Endodermal cell (in vitro differentiated cells): ENCODE measurements at regions not wholly inside any gene's neighbourhood (a gene's known extent, or its start where the extent isn't known, plus 50 kb on each side); places are given as distances from the start of the nearest gene placed in this dataset.

Source experiments
- DNase-seq: peaks from one replicate; pipeline ENCODE4 v3.0.0-alpha.2; 2017
- H3K27ac ChIP-seq: 2 replicates; pipeline ENCODE4 v1.5.1; 2013; ENCODE audit warnings: mild to moderate bottlenecking, low read depth, low read length, moderate library complexity
- H3K27me3 ChIP-seq: 2 replicates; pipeline ENCODE4 v1.6.1; 2013; ENCODE audit warnings: mild to moderate bottlenecking, low read length, moderate library complexity; ENCODE audit not compliant: insufficient read depth, control insufficient read depth, poor library complexity, severe bottlenecking
- H3K36me3 ChIP-seq: 2 replicates; pipeline ENCODE4 v1.7.0; 2013; ENCODE audit warnings: mild to moderate bottlenecking, low read length, moderate library complexity; ENCODE audit not compliant: control insufficient read depth, insufficient read depth
- H3K4me1 ChIP-seq: one replicate; pipeline ENCODE4 v1.7.0; 2013; ENCODE audit warnings: low read length; ENCODE audit not compliant: control insufficient read depth, insufficient read depth
- H3K4me3 ChIP-seq: 2 replicates; pipeline ENCODE4 v1.5.1; 2013; ENCODE audit warnings: mild to moderate bottlenecking, low read length, moderate library complexity
- H3K9ac ChIP-seq: 2 replicates; pipeline ENCODE4 v1.6.1; 2013; ENCODE audit warnings: mild to moderate bottlenecking, low read length, moderate library complexity; ENCODE audit not compliant: poor library complexity, severe bottlenecking; ENCODE audit errors: extremely low read depth
- H3K9me3 ChIP-seq: 2 replicates; pipeline ENCODE4 v1.6.1; 2013; ENCODE audit warnings: mild to moderate bottlenecking, low read length, moderate library complexity; ENCODE audit not compliant: control insufficient read depth
- H3K27ac Mint-ChIP-seq: 2 replicates; pipeline ENCODE4 v1.8.0; 2020; ENCODE audit warnings: mixed read lengths
- H3K27me3 Mint-ChIP-seq: 2 replicates; pipeline ENCODE4 v1.8.0; 2021; ENCODE audit warnings: mild to moderate bottlenecking, mixed read lengths; ENCODE audit not compliant: insufficient read depth
- H3K36me3 Mint-ChIP-seq: 2 replicates; pipeline ENCODE4 v1.8.0; 2020; ENCODE audit warnings: low read depth, mixed read lengths
- H3K4me1 Mint-ChIP-seq: 2 replicates; pipeline ENCODE4 v1.8.0; 2020; ENCODE audit warnings: mixed read lengths
- H3K4me3 Mint-ChIP-seq: 2 replicates; pipeline ENCODE4 v1.8.0; 2020; ENCODE audit warnings: mild to moderate bottlenecking, moderate library complexity, mixed read lengths
- H3K9me3 Mint-ChIP-seq: 2 replicates; pipeline ENCODE4 v1.8.0; 2020; ENCODE audit warnings: mild to moderate bottlenecking, mixed read lengths
- CTCF ChIP-seq: fragments of 200-600 bp; sonication (generic); conservative IDR thresholded peaks from 2 replicates; pipeline ENCODE4 v1.5.0; 2021; ENCODE audit warnings: antibody characterized with exemption, mild to moderate bottlenecking
- WGBS, 2 experiments: methylation state at CpG; one replicate each; pipeline versions ENCODE4 v1.1.5 to v1.1.7; 2013; ENCODE audit warnings: missing lambda C conversion rate in 2 of 2, mixed read lengths in 1 of 2; ENCODE audit not compliant: insufficient coverage in 1 of 2, insufficient read length in 1 of 2; 5-methylcytosine and 5-hydroxymethylcytosine counted together

GRCh38 chr10:131631619-131632018 is 269.2 kb upstream of the PPP2R2D start:
- DNase-seq, result no peak
- H3K4me1 Mint-ChIP-seq, result no peaks in the 10 kb centered on the region
- no peak overlapping the region for H3K27ac ChIP-seq
- H3K4me3 ChIP-seq, result no peak overlapping the region
- H3K9me3 ChIP-seq, result no peaks in the 10 kb centered on the region
- no peak for TF ChIP-seq CTCF
- H3K27ac Mint-ChIP-seq, result no peak overlapping the region
- H3K36me3 Mint-ChIP-seq, result no peaks in the 10 kb centered on the region
- H3K27me3 ChIP-seq, result no peaks in the 10 kb centered on the region
- 92% methylated on average over 8 to 14 of the region's 14 CpGs for WGBS, 2 experiments
- peaks cover 20% of the 10 kb centered on the region for H3K9me3 Mint-ChIP-seq
- no peak overlapping the region for H3K4me3 Mint-ChIP-seq
- no peaks in the 10 kb centered on the region for H3K4me1 ChIP-seq
- H3K9ac ChIP-seq, result no peak overlapping the region
- H3K36me3 ChIP-seq, result no peaks in the 10 kb centered on the region
- H3K27me3 Mint-ChIP-seq, result peaks cover 8% of the 10 kb centered on the region

GRCh38 chr10:131635564-131636015 is 265.2 kb upstream of the PPP2R2D start:
- peak; percentile 17 for DNase-seq
- Histone ChIP-seq H3K36me3 (no peaks in the 10 kb centered on the region), H3K9me3 (no peaks in the 10 kb centered on the region), H3K4me3 (no peak overlapping the region), H3K27me3 (no peaks in the 10 kb centered on the region), H3K27ac (no peak overlapping the region), H3K4me1 (no peaks in the 10 kb centered on the region), H3K9ac (no peak overlapping the region)
- WGBS, 2 experiments, result 81 to 93% methylated on average over 3 of the region's 3 CpGs
- H3K4me1 Mint-ChIP-seq, result peaks cover under 1% of the 10 kb centered on the region
- H3K27me3 Mint-ChIP-seq, result peaks cover 3% of the 10 kb centered on the region
- no peak overlapping the region for H3K27ac Mint-ChIP-seq
- no peak for TF ChIP-seq CTCF
- H3K9me3 Mint-ChIP-seq, result peaks cover 19% of the 10 kb centered on the region
- H3K4me3 Mint-ChIP-seq, result no peak overlapping the region
- H3K36me3 Mint-ChIP-seq, result no peaks in the 10 kb centered on the region

GRCh38 chr10:131636116-131636515 is 264.7 kb upstream of the PPP2R2D start:
- no peak overlapping the region for H3K27ac Mint-ChIP-seq
- H3K9ac ChIP-seq, result no peak overlapping the region
- H3K4me1 ChIP-seq, result no peaks in the 10 kb centered on the region
- peaks cover 19% of the 10 kb centered on the region for H3K9me3 Mint-ChIP-seq
- 88 to 89% methylated on average over 4 to 9 of the region's 9 CpGs for WGBS, 2 experiments
- H3K4me3 ChIP-seq, result no peak overlapping the region
- TF ChIP-seq CTCF, result no peak
- H3K27me3 Mint-ChIP-seq, result peaks cover 3% of the 10 kb centered on the region
- no peak overlapping the region for H3K27ac ChIP-seq
- H3K36me3 Mint-ChIP-seq, result no peaks in the 10 kb centered on the region
- H3K4me3 Mint-ChIP-seq, result no peak overlapping the region
- H3K9me3 ChIP-seq, result no peaks in the 10 kb centered on the region
- DNase-seq, result no peak
- no peaks in the 10 kb centered on the region for H3K36me3 ChIP-seq
- H3K4me1 Mint-ChIP-seq, result peaks cover 5% of the 10 kb centered on the region
- H3K27me3 ChIP-seq, result no peaks in the 10 kb centered on the region
